GM18951 (cell line): ENCODE measurements at regions not wholly inside any gene's neighbourhood (a gene's known extent, or its start where the extent isn't known, plus 50 kb on each side); places are given as distances from the start of the nearest gene placed in this dataset.

Experiments
- POLR2A ChIP-seq: IDR thresholded peaks from 4 replicates; pipeline ENCODE4 v1.6.1; 2011; ENCODE audit warnings: mild to moderate bottlenecking; ENCODE audit not compliant: insufficient read length, insufficient read depth; ENCODE audit errors: extremely low read depth
- in situ Hi-C: fragments of 300-500 bp; cut with MboI; formaldehyde crosslinking; loops from one replicate; pipeline ENCODE4 v1.12.0; 2022; ENCODE audit warnings: low sequenced_read_pairs, mixed read lengths, inconsistent platforms; ENCODE audit not compliant: unreplicated experiment

DNA sequence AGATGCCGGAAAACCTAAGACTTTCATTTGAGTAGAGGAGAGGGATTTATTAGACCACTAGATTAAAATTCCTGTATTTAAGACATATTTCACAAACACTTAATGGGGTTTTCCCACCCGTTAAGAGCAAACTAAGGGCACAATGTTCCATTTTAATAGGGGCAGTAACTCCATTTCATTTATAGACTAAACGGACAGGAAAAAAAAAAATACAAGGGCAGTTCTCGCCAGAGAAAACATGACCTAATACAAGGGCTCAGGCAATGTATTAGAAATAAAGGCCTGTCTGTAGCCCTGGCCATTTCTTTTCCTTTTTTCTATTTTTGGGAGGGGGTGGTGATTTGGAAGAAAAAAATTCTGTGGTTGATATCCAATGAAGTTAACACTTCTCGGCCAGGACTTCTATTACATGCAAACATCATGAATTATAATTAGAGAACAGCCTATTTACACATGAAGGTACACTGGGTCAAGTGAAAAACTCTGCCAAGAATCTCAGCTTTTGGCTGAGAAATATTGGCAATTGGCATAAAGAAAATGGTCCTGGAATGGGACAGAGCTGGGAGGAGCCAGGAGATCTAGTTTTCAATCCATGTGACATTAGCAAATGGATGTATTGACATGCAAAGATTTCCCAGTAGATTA is 641.1 kb upstream of the TBX3 start:
- TF ChIP-seq POLR2A, result no peak
- in situ Hi-C loops, result no loop called here

- in situ Hi-C loops, result no loop called here
- no peak for TF ChIP-seq POLR2A
Measured at GRCh38 chr12:115323223-115323905, 639.4 kb upstream of the TBX3 start.

- TF ChIP-seq POLR2A, result no peak
- in situ Hi-C loops, result no loop called here
Measured at GRCh38 chr12:115322275-115322674, 638.3 kb upstream of the TBX3 start.

- no peak for TF ChIP-seq POLR2A
- in situ Hi-C loops, result no loop called here
Measured at GRCh38 chr12:115320967-115321366, 637.0 kb upstream of the TBX3 start.

DNA sequence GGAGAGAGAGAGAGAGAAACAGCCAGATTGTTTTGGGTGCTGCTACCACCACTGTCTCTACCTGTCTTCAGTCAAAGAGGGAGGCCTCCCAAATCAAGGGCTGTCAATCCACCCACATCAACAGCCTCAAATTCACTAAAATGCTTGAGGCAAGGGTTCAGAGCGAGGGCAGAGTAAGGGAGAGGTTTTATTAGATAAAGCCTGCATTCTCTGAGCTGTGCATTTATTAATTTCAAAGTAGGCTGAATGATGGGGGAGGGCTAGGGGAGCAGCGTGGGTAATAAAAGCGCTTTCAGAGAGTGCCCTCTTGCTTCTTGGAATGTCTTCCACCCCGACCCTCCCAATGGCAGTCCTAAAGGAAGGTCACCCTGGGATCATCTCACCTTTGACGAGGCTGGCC is 636.5 kb upstream of the TBX3 start:
- TF ChIP-seq POLR2A, result no peak
- in situ Hi-C loops, result no loop called here

- in situ Hi-C loops, result no loop called here
- no peak for TF ChIP-seq POLR2A
Measured at GRCh38 chr12:115319446-115320040, 635.6 kb upstream of the TBX3 start.

DNA sequence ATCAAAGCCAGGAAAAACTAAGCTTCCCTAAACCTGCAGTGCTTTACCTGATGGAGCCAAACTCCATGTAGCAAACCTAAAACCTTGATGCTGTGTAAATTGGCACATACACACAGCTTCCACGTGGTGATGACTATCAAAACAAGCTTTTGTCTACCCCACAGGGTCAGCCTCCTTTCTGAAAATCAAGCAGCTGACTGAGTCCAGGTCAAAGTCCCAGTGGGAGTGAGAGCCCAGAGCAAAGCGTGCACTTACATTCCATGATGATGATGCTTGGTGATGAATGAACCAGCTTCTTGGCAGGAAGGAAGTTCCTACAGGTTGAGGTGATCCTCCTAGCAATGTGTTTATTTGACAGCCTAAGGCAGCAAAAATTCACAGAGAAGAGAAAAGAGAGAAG is 630.0 kb upstream of the TBX3 start:
- in situ Hi-C loops, result no loop called here
- TF ChIP-seq POLR2A, result no peak

- no peak for TF ChIP-seq POLR2A
- in situ Hi-C loops, result no loop called here
Measured at GRCh38 chr12:115312901-115313300, 628.9 kb upstream of the TBX3 start.

DNA sequence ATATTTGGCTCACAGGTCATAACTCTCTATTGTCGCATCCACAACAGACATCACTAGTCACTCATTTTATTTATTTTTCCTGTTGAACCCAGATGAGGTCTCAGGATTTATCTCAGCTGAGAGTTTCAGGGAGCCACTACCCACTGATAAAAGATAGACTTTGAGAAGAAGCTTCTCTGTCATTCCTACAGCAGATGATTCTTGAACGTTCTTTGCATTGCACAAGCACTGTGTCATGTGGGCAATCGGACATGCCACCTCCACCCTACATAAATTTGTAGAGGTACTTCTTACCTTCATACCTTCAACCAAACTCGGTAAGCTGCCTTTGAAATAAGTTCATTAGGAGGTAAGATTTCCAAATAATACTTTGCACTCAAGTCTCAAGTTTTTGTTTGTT is 627.9 kb upstream of the TBX3 start:
- no peak for TF ChIP-seq POLR2A
- in situ Hi-C loops, result no loop called here

DNA sequence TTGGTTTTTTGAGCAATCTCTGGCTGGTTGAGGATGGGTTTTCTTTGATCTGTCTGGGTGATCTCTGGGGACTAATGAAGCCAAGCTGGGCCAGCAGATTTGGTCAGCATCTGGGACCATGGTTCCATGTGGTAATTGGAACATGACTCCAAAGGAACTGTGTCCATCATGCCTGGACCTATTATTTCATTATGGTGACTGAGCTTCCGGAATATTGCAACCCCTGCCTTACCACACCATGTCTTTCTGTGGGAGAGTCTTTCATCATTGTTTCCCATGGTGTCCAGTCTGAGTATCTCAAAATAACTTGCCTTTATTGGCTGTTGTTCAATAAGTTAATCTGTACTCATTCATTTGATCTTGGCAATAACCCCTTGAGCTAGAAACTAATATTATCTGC is 624.9 kb upstream of the TBX3 start:
- TF ChIP-seq POLR2A, result no peak
- in situ Hi-C loops, result no loop called here

DNA sequence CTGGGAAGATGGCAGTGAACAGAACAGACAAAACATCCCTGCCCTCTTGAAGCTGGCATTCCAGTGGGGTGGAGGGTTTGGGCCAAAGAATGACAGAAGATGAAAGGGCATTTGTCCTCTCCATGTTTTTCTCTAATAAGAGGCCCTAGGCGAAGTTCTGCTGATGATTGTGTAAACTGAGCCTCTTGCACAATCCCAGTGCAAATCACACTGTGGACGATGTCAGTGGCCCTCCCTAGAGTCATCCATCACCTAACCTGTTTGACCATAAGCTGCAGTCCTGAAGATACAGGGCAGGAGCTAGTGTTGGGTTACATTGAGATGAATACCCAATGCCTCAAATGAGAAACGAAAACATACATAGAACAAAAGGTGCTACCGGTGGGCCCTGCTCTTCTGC is 622.4 kb upstream of the TBX3 start:
- in situ Hi-C loops, result no loop called here
- TF ChIP-seq POLR2A, result no peak

GRCh38 chr12:115305867-115306266 is 621.9 kb upstream of the TBX3 start:
- TF ChIP-seq POLR2A, result no peak
- in situ Hi-C loops, result no loop called here

DNA sequence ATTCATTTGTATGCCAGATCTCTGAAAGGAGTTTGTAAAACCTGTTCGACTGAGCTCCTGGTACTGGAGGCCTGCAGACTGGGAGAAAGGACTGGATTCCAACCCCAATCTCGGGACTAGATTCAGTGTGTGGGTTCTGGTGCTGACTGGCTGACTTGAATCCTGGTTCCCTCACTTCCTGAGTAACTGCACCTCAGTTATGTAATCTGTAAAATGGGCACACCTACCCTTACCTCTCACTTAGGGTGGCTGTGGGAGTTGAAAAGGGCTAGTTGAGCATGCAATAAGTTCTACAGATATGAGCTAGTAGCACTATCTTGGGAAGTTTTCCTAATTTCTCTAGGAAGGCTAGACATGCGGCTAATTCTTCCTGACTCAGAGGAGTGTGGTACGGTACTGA is 621.3 kb upstream of the TBX3 start:
- in situ Hi-C loops, result no loop called here
- no peak for TF ChIP-seq POLR2A

GRCh38 chr12:115303723-115304309 is 619.8 kb upstream of the TBX3 start:
- TF ChIP-seq POLR2A, result no peak
- in situ Hi-C loops, result no loop called here
